CD14-positive monocyte (primary cell): ENCODE measurements at regions not wholly inside any gene's neighbourhood (a gene's known extent, or its start where the extent isn't known, plus 50 kb on each side); places are given as distances from the start of the nearest gene placed in this dataset.

Source experiments
- DNase-seq, 3 donors: peaks; one replicate each; pipeline ENCODE4 v3.0.0-alpha.2; 2011 to 2022
- H2AFZ ChIP-seq: 2 replicates; pipeline ENCODE4 v1.6.0; 2012; ENCODE audit warnings: mild to moderate bottlenecking, low read depth, low read length, inconsistent platforms; ENCODE audit not compliant: insufficient read depth, poor library complexity, severe bottlenecking
- H3K27ac ChIP-seq, 2 donors: 1 replicate in 1 of 2; 2 replicates in 1 of 2; pipeline ENCODE4 v1.5.1; 2012 to 2013; ENCODE audit warnings: low read length in 2 of 2, control low read depth in 1 of 2, inconsistent platforms in 1 of 2, low read depth in 1 of 2, mild to moderate bottlenecking in 1 of 2
- H3K27me3 ChIP-seq, 2 donors: one replicate each; pipeline versions ENCODE4 v1.6.0 to v1.6.1; 2011 to 2013; ENCODE audit warnings: low read length in 2 of 2; ENCODE audit not compliant: control insufficient read depth in 2 of 2, insufficient read depth in 2 of 2
- H3K36me3 ChIP-seq, 2 donors: replicated peaks in 1 of 2; 1 replicate in 1 of 2; 2 replicates in 1 of 2; pipeline versions ENCODE4 v1.5.1 to v1.6.1; 2012 to 2013; ENCODE audit warnings: low read length in 2 of 2, control low read depth in 1 of 2, inconsistent platforms in 1 of 2, mild to moderate bottlenecking in 1 of 2; ENCODE audit not compliant: insufficient read depth in 2 of 2, control insufficient read depth in 1 of 2
- H3K4me1 ChIP-seq, 2 donors: 1 replicate in 1 of 2; 2 replicates in 1 of 2; pipeline versions ENCODE4 v1.5.1 to v1.6.1; 2012 to 2013; ENCODE audit warnings: low read length in 2 of 2, control low read depth in 1 of 2, inconsistent platforms in 1 of 2, mild to moderate bottlenecking in 1 of 2, moderate library complexity in 1 of 2; ENCODE audit not compliant: insufficient read depth in 2 of 2, control insufficient read depth in 1 of 2
- H3K4me2 ChIP-seq: replicated peaks from 2 replicates; pipeline ENCODE3; 2012; ENCODE audit warnings: low read length, moderate library complexity, mild to moderate bottlenecking; ENCODE audit not compliant: poor library complexity, severe bottlenecking; ENCODE audit errors: extremely low read depth
- H3K4me3 ChIP-seq, 3 experiments: fragments of 200-600 bp in 1 of 3; sonication (generic) in 1 of 3; replicated peaks in 1 of 3; 1 replicate in 2 of 3; 2 replicates in 1 of 3; pipeline ENCODE4 v1.5.1; 2011 to 2013; ENCODE audit warnings: low read length in 3 of 3, mild to moderate bottlenecking in 3 of 3, control low read depth in 2 of 3, low read depth in 2 of 3, inconsistent platforms in 1 of 3, moderate library complexity in 1 of 3
- H3K79me2 ChIP-seq: 2 replicates; pipeline ENCODE4 v1.6.0; 2012; ENCODE audit warnings: mild to moderate bottlenecking, control low read depth, inconsistent platforms, low read length, moderate library complexity; ENCODE audit not compliant: insufficient read depth
- H3K9ac ChIP-seq: 2 replicates; pipeline ENCODE4 v1.6.0; 2017; ENCODE audit warnings: low read length, mild to moderate bottlenecking; ENCODE audit not compliant: insufficient read depth, poor library complexity, severe bottlenecking
- H3K9me3 ChIP-seq, 2 donors: replicated peaks in 1 of 2; 1 replicate in 1 of 2; 2 replicates in 1 of 2; pipeline versions ENCODE4 v1.5.1 to v1.6.1; 2012 to 2013; ENCODE audit warnings: low read length in 2 of 2, control low read depth in 1 of 2; ENCODE audit not compliant: control insufficient read depth in 1 of 2, insufficient read depth in 1 of 2
- H4K20me1 ChIP-seq: 2 replicates; pipeline ENCODE4 v1.6.0; 2012; ENCODE audit warnings: mild to moderate bottlenecking, low read length, control low read depth, moderate library complexity; ENCODE audit not compliant: insufficient read depth
- H3K27ac Mint-ChIP-seq, 7 donors: one replicate each; pipeline ENCODE4 v1.8.0; 2020; ENCODE audit warnings: mild to moderate bottlenecking in 7 of 7, mixed read lengths in 7 of 7, moderate library complexity in 6 of 7, inconsistent platforms in 2 of 7
- H3K27me3 Mint-ChIP-seq, 3 donors: one replicate each; pipeline ENCODE4 v1.8.0; 2021 to 2022; ENCODE audit warnings: low read depth in 3 of 3, mild to moderate bottlenecking in 3 of 3, mixed read lengths in 3 of 3, moderate library complexity in 3 of 3, inconsistent platforms in 1 of 3
- H3K36me3 Mint-ChIP-seq, 2 donors: one replicate each; pipeline ENCODE4 v1.8.0; 2020; ENCODE audit warnings: mixed read lengths in 2 of 2, inconsistent platforms in 1 of 2, mild to moderate bottlenecking in 1 of 2
- H3K4me1 Mint-ChIP-seq: one replicate; pipeline ENCODE4 v1.8.0; 2020; ENCODE audit warnings: mild to moderate bottlenecking, mixed read lengths
- H3K4me3 Mint-ChIP-seq, 2 donors: one replicate each; pipeline ENCODE4 v1.8.0; 2020; ENCODE audit warnings: mild to moderate bottlenecking in 2 of 2, mixed read lengths in 2 of 2, moderate library complexity in 1 of 2
- H3K9me3 Mint-ChIP-seq, 7 donors: one replicate each; pipeline ENCODE4 v1.8.0; 2020 to 2022; ENCODE audit warnings: mixed read lengths in 7 of 7, mild to moderate bottlenecking in 6 of 7, moderate library complexity in 6 of 7, inconsistent platforms in 2 of 7
- WGBS: methylation state at CpG from one replicate; pipeline ENCODE4 v1.1.5; 2013; ENCODE audit warnings: missing lambda C conversion rate; ENCODE audit not compliant: insufficient coverage; 5-methylcytosine and 5-hydroxymethylcytosine counted together
- intact Hi-C, 2 donors: fragments of 100-400 bp; cut with micrococcal nuclease; formaldehyde crosslinking; loops; one replicate each; pipeline versions ENCODE4 v1.15.0 to v1.15.1; 2023
- TF ChIP-seq, protein P1 (sequence below): fragments of 200-600 bp; IDR thresholded peaks from one replicate; pipeline ENCODE4 v1.8.0; 2022; ENCODE audit warnings: antibody characterized with exemption, mild to moderate bottlenecking

- intact Hi-C loops, result no loop called here
- Histone ChIP-seq H2AFZ (no peak overlapping the region), H3K4me2 (no peak overlapping the region), H3K9ac (no peak overlapping the region), H4K20me1 (no peaks in the 10 kb centered on the region), H3K36me3 (no peaks in the 10 kb centered on the region), H3K27me3 (no peaks in the 10 kb centered on the region), H3K27ac (no peak overlapping the region), H3K4me3 (no peak overlapping the region), H3K9me3 (peaks cover 20 to 21% of the 10 kb centered on the region in 2 donors), H3K79me2 (no peaks in the 10 kb centered on the region), H3K4me1 (peaks cover 0 to 6% of the 10 kb centered on the region in 2 donors)
- TF ChIP-seq, protein P1, sequence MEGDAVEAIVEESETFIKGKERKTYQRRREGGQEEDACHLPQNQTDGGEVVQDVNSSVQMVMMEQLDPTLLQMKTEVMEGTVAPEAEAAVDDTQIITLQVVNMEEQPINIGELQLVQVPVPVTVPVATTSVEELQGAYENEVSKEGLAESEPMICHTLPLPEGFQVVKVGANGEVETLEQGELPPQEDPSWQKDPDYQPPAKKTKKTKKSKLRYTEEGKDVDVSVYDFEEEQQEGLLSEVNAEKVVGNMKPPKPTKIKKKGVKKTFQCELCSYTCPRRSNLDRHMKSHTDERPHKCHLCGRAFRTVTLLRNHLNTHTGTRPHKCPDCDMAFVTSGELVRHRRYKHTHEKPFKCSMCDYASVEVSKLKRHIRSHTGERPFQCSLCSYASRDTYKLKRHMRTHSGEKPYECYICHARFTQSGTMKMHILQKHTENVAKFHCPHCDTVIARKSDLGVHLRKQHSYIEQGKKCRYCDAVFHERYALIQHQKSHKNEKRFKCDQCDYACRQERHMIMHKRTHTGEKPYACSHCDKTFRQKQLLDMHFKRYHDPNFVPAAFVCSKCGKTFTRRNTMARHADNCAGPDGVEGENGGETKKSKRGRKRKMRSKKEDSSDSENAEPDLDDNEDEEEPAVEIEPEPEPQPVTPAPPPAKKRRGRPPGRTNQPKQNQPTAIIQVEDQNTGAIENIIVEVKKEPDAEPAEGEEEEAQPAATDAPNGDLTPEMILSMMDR, result no peak
- Mint-ChIP-seq H3K36me3 (no peaks in the 10 kb centered on the region), H3K4me3 (no peak overlapping the region), H3K27me3 (peaks cover 0 to 2% (median 0%) of the 10 kb centered on the region in 3 donors), H3K4me1 (peaks cover 5% of the 10 kb centered on the region), H3K9me3 (peaks cover 7 to 32% (median 13%) of the 10 kb centered on the region in 7 donors), H3K27ac (no peak overlapping the region)
- WGBS, result 100% methylated on average over 2 of the region's 4 CpGs
- no peak for DNase-seq
Measured at GRCh38 chr14:31971612-31972011, 105.5 kb upstream of the ARHGAP5 start.

GRCh38 chr14:31977001-31977556 lies 100.0 kb upstream of the ARHGAP5 start:
- no peak overlapping the region for H3K4me2 ChIP-seq
- no peaks in the 10 kb centered on the region for H3K4me1 ChIP-seq
- H3K27me3 ChIP-seq, result no peaks in the 10 kb centered on the region
- peaks cover 0 to 2% (median 2%) of the 10 kb centered on the region in 3 donors for H3K27me3 Mint-ChIP-seq
- no peak overlapping the region for H3K27ac ChIP-seq
- H3K4me1 Mint-ChIP-seq, result no peaks in the 10 kb centered on the region
- H3K4me3 Mint-ChIP-seq, result no peak overlapping the region
- H3K36me3 Mint-ChIP-seq, result no peaks in the 10 kb centered on the region
- H2AFZ ChIP-seq, result no peak overlapping the region
- H4K20me1 ChIP-seq, result no peaks in the 10 kb centered on the region
- H3K27ac Mint-ChIP-seq, result no peak overlapping the region
- peaks cover 13 to 21% of the 10 kb centered on the region in 2 donors for H3K9me3 ChIP-seq
- no peak overlapping the region for H3K4me3 ChIP-seq
- no peaks in the 10 kb centered on the region for H3K36me3 ChIP-seq
- no peaks in the 10 kb centered on the region for H3K79me2 ChIP-seq
- intact Hi-C loops, result no loop called here
- H3K9me3 Mint-ChIP-seq, result peaks cover 7 to 35% (median 16%) of the 10 kb centered on the region in 7 donors
- DNase-seq, result no peak
- WGBS, result 71% methylated on average over 1 of the region's 3 CpGs
- H3K9ac ChIP-seq, result no peak overlapping the region
- TF ChIP-seq, protein P1, result no peak
